ENCODE measurements at regions not wholly inside any gene's neighbourhood (a gene's known extent, or its start where the extent isn't known, plus 50 kb on each side); places are given as distances from the start of the nearest gene placed in this dataset.

DNA sequence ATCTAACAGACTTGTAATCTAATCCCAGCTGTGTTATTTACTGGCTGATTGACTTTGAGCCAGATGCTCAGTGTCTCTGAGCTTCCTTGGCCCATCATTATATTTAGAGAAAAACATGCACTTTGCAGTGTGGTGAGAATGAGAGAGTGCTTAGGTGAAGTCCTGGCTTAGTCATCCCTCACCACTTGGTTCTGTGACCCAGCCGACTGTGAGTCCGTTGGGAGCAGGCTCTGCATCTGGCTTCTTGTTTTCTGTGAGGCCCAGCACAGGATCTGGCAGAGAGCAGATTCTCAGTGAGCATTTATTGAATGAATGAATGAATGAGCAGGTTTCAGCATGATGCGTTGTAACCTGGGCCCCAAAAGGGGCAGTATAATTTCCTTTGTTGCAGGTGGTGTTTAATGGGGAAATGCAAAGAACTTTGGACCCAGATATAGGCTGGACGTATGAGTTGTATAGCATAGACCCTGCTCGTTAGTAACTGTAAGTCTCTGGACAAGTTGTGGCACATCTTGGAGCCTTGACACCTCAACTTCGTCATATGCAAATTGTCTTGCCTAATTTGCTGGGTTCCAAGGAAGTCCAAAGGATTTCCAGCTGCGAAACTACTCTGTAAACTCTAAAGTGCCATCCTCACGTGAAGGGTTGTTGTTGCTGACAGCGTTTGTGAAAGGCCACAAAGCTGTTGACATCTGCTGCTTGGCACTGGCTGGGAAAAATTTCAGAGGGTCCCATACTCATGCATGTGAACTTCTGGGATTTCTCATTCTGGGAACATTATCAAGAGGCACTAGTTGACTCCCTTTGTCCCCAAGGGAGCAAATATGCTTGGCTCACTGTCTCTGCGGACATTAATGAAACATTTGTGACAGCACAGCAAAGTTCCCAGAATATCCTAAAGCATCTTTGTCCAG lies 138.8 kb upstream of the USP24 start:
- ATAC-seq: no peak
- 69% methylated on average over 10 of the region's 10 CpGs for WGBS (ENCODE audit: insufficient coverage, low coverage, low lambda C conversion rate, missing lambda C conversion rate)

DNA sequence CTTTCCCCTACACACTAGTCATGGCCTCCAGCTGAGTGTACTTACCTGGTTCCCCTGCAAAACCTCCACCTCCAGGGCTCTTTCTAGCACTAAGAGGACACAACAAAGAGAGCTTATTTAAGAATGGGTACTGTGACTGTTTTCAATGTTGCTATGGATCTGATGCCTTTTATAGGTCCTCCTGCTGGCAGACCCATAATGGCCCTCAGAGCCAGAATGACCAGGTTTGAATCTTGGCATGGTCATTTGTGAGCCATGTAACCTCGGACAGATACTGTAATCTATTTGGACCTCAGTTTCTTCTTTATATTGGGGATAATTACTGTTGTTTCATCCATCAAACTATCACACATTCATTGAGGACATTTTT lies 137.6 kb upstream of the USP24 start:
- H3K36me3 ChIP-seq: no peaks in the 10 kb centered on the region
- H3K4me3 ChIP-seq: no peak overlapping the region
- H3K9me3 ChIP-seq: no peaks in the 10 kb centered on the region
- intact Hi-C loops (cut with DNase I): no loop called here
- H3K27ac ChIP-seq: no peak overlapping the region
- no peak for ATAC-seq
- H3K4me1 ChIP-seq: no peaks in the 10 kb centered on the region
- WGBS (ENCODE audit: insufficient coverage, low coverage, low lambda C conversion rate, missing lambda C conversion rate): 43% methylated on average over 1 of the region's 1 CpG
- no peak for TF ChIP-seq POLR2A (IDR thresholded peaks at IDR 0.05)
- TF ChIP-seq, protein P1, sequence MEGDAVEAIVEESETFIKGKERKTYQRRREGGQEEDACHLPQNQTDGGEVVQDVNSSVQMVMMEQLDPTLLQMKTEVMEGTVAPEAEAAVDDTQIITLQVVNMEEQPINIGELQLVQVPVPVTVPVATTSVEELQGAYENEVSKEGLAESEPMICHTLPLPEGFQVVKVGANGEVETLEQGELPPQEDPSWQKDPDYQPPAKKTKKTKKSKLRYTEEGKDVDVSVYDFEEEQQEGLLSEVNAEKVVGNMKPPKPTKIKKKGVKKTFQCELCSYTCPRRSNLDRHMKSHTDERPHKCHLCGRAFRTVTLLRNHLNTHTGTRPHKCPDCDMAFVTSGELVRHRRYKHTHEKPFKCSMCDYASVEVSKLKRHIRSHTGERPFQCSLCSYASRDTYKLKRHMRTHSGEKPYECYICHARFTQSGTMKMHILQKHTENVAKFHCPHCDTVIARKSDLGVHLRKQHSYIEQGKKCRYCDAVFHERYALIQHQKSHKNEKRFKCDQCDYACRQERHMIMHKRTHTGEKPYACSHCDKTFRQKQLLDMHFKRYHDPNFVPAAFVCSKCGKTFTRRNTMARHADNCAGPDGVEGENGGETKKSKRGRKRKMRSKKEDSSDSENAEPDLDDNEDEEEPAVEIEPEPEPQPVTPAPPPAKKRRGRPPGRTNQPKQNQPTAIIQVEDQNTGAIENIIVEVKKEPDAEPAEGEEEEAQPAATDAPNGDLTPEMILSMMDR (IDR thresholded peaks at IDR 0.05): no peak
- H3K27me3 ChIP-seq: no peaks in the 10 kb centered on the region
- DNase-seq: no peak

More for the DNA sequence above, 138.8 kb upstream of the USP24 start:
- DNase-seq: no peak
- Histone ChIP-seq H3K27ac (no peak overlapping the region), H3K4me3 (no peak overlapping the region), H3K36me3 (no peaks in the 10 kb centered on the region), H3K4me1 (no peaks in the 10 kb centered on the region), H3K27me3 (no peaks in the 10 kb centered on the region), H3K9me3 (no peaks in the 10 kb centered on the region)
- intact Hi-C loops (cut with DNase I): no loop called here
- TF ChIP-seq POLR2A (IDR thresholded peaks at IDR 0.05): no peak
- TF ChIP-seq, protein P1 (IDR thresholded peaks at IDR 0.05): no peak

DNA sequence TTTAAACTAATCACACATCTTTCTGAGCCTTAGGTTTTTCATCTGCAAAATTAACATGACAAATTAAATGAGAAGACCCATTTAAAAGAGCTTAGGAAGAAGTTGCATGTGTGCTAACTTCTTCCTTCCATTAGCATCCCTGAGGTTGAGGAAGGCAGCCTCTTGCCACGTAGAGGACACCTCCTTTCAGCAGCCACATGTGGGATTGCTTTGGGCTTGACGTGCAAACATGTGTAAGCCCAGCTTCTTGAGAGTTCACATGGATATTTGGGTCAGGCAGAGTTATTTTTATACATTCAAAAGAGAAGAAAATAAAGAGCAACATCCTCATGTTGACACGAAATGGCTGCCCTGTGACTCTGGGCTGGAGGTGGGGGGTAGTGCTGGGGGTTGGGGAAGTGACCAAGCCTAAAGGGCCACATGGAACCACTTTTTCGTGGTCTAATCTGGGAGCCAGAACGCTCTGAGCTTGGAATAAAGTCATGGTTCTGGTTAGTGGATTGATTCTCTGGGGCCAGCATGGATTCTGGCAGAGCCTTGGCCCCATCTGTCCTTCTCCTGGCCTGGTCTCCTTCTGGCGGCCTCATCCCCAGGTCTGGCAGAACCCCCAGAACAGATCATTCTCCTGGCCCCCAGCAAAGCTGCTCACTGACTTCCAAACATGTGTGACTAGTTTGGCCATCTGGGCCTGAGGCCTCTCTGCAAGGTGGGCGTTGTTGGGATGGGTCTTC lies 137.1 kb upstream of the USP24 start:
- no peaks in the 10 kb centered on the region for H3K4me1 ChIP-seq
- H3K27me3 ChIP-seq: no peaks in the 10 kb centered on the region
- H3K9me3 ChIP-seq: no peaks in the 10 kb centered on the region
- H3K27ac ChIP-seq: no peak overlapping the region
- intact Hi-C loops (cut with DNase I): no loop called here
- no peak for TF ChIP-seq POLR2A (IDR thresholded peaks at IDR 0.05)
- TF ChIP-seq, protein P1 (IDR thresholded peaks at IDR 0.05): no peak
- no peak overlapping the region for H3K4me3 ChIP-seq
- ATAC-seq (no peak), DNase-seq (no peak)
- no peaks in the 10 kb centered on the region for H3K36me3 ChIP-seq
- WGBS (ENCODE audit: insufficient coverage, low coverage, low lambda C conversion rate, missing lambda C conversion rate): 88% methylated on average over 5 of the region's 7 CpGs

DNA sequence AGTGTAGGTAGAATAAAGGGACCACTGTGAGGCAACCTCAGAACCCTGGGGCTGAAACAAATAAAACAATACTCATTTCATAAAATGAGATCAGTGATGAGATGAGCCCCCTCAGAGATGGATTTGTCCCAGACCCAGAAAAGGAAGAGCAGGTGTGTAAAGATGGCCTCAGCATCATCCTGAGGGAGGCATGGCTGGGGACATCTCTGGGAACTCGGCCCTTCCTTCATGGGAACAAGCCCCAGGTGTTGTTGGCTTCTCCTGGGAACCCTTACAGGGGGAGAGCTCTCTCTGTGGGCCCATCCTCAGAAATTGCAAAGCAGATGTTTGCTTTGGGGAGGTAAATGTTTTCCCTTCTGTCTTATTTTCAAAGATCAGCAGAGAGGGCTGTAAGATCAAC lies 133.2 kb upstream of the USP24 start:
- Histone ChIP-seq H3K9me3 (no peaks in the 10 kb centered on the region), H3K4me1 (peaks cover 0 to 5% (median 0%) of the 10 kb centered on the region in 4 donors), H3K27me3 (no peaks in the 10 kb centered on the region), H3K27ac (no peak overlapping the region), H3K4me3 (no peak overlapping the region), H3K36me3 (no peaks in the 10 kb centered on the region)
- intact Hi-C loops (cut with DNase I): no loop called here
- no peak for TF ChIP-seq POLR2A (IDR thresholded peaks at IDR 0.05)
- TF ChIP-seq, protein P1 (IDR thresholded peaks at IDR 0.05): no peak
- no peak for ATAC-seq
- 0% methylated on average over 1 of the region's 1 CpG for WGBS (ENCODE audit: insufficient coverage, low coverage, low lambda C conversion rate, missing lambda C conversion rate)
- DNase-seq: no peak
